ENCODE measurements at regions not wholly inside any gene's neighbourhood (a gene's known extent, or its start where the extent isn't known, plus 50 kb on each side); places are given as distances from the start of the nearest gene placed in this dataset.

DNA sequence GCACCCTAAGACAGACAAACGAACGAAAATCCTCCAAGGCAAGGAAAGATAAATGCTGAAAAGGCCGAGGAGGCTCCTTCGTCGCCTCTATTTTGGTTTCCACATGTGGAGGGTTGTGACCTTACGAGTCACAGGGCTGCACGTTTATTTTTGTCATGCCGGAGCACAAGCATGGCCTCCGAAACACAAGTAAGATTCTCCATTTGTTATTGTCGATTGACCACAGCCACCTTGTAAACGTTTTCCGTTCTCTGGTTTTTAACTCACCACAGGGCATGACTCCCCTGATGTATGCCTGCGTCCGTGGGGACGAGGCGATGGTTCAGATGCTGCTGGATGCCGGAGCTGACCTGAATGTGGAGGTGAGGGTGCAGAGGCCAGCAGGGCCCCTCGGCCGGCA, 73.1 kb upstream of the PWP1 start:
- H3K4me1 ChIP-seq (ENCODE audit: insufficient read depth, low read length, poor library complexity, severe bottlenecking), result no peaks in the 10 kb centered on the region
- POLR2A ChIA-PET (ENCODE audit: low non-redundant PET), result no interaction called here
- no peak overlapping the region for H3K4me3 ChIP-seq (ENCODE audit: low read depth, low read length, poor library complexity, severe bottlenecking)
- intact Hi-C loops (cut with micrococcal nuclease; ENCODE audit: unreplicated experiment), result no loop called here
- no peak for TF ChIP-seq EZH2 (IDR thresholded peaks at IDR 0.05; ENCODE audit: borderline replicate concordance, low read depth, low read length, poor library complexity, severe bottlenecking)
- TF ChIP-seq, protein P1, sequence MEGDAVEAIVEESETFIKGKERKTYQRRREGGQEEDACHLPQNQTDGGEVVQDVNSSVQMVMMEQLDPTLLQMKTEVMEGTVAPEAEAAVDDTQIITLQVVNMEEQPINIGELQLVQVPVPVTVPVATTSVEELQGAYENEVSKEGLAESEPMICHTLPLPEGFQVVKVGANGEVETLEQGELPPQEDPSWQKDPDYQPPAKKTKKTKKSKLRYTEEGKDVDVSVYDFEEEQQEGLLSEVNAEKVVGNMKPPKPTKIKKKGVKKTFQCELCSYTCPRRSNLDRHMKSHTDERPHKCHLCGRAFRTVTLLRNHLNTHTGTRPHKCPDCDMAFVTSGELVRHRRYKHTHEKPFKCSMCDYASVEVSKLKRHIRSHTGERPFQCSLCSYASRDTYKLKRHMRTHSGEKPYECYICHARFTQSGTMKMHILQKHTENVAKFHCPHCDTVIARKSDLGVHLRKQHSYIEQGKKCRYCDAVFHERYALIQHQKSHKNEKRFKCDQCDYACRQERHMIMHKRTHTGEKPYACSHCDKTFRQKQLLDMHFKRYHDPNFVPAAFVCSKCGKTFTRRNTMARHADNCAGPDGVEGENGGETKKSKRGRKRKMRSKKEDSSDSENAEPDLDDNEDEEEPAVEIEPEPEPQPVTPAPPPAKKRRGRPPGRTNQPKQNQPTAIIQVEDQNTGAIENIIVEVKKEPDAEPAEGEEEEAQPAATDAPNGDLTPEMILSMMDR (conservative IDR thresholded peaks at IDR 0.05; ENCODE audit: low read depth, low read length), result no peak
- no peaks in the 10 kb centered on the region for H3K9me3 ChIP-seq (ENCODE audit: low read depth, low read length, poor library complexity, severe bottlenecking)
- CTCF ChIA-PET, result no interaction called here
- no peaks in the 10 kb centered on the region for H3K36me3 ChIP-seq (ENCODE audit: insufficient read depth, low read length, poor library complexity, severe bottlenecking)
- no peak overlapping the region for H3K27ac ChIP-seq (ENCODE audit: low read depth, low read length, poor library complexity, severe bottlenecking)
- DNase-seq (ENCODE audit: low spot score), result no peak
- H3K27me3 ChIP-seq (replicated peaks; ENCODE audit: insufficient read depth, low read depth, low read length, poor library complexity), result no peaks in the 10 kb centered on the region
- BruUV-seq (replicated peaks), result no TSS peak

DNA sequence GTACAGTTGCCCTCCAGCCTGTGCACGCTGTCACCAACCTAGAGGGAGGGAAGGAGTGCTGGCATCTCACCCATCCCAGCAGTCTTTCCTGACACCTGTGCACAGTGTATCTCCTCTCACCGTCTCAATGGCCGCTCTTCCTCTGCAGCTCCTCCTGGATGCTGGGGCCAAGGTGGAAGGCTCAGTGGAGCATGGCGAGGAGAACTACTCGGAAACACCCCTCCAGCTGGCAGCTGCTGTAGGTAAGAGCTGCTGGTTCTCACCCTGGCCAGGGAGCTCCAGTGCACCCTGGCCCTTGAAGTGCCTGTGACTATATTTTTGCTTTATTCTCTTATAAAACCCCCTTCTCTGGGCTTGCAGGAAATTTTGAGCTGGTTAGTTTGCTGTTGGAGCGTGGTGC, 68.7 kb upstream of the PWP1 start:
- Histone ChIP-seq H3K4me3 (ENCODE audit: low read depth, low read length, poor library complexity, severe bottlenecking) (no peak overlapping the region), H3K27me3 (replicated peaks; ENCODE audit: insufficient read depth, low read depth, low read length, poor library complexity) (no peaks in the 10 kb centered on the region), H3K36me3 (ENCODE audit: insufficient read depth, low read length, poor library complexity, severe bottlenecking) (no peaks in the 10 kb centered on the region), H3K27ac (ENCODE audit: low read depth, low read length, poor library complexity, severe bottlenecking) (no peak overlapping the region), H3K4me1 (ENCODE audit: insufficient read depth, low read length, poor library complexity, severe bottlenecking) (no peaks in the 10 kb centered on the region), H3K9me3 (ENCODE audit: low read depth, low read length, poor library complexity, severe bottlenecking) (no peaks in the 10 kb centered on the region)
- BruUV-seq (replicated peaks), result no TSS peak
- no peak for TF ChIP-seq EZH2 (IDR thresholded peaks at IDR 0.05; ENCODE audit: borderline replicate concordance, low read depth, low read length, poor library complexity, severe bottlenecking)
- TF ChIP-seq, protein P1 (conservative IDR thresholded peaks at IDR 0.05; ENCODE audit: low read depth, low read length), result no peak
- intact Hi-C loops (cut with micrococcal nuclease; ENCODE audit: unreplicated experiment), result no loop called here
- CTCF ChIA-PET, result interaction anchor here (0.8 kb wide), 1 partner anchor 485 kb away, joined by 4 read pairs; no protein-coding TSS in a partner anchor
- POLR2A ChIA-PET (ENCODE audit: low non-redundant PET), result interaction anchor here (0.6 kb wide), 1 partner anchor 43 kb away, joined by 3 read pairs; no protein-coding TSS in a partner anchor
- DNase-seq (ENCODE audit: low spot score), result no peak

DNA sequence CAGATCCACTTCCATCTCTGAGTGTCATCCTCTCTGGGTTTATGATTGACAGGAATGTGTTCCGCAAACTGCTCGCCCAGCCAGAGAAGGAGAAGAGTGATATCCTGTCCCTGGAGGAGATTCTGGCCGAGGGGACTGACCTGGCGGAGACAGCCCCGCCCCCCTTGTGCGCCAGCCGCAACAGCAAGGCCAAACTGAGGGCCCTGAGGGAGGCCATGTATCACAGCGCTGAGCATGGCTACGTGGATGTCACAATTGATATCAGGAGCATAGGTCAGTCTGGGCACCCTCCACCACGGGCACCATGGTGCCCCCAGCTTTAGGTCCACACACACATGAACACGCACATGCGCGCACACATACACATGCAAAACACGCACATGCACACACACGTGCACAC, 67.5 kb upstream of the PWP1 start:
- Histone ChIP-seq H3K4me1 (ENCODE audit: insufficient read depth, low read length, poor library complexity, severe bottlenecking) (no peaks in the 10 kb centered on the region), H3K27ac (ENCODE audit: low read depth, low read length, poor library complexity, severe bottlenecking) (no peak overlapping the region), H3K4me3 (ENCODE audit: low read depth, low read length, poor library complexity, severe bottlenecking) (no peak overlapping the region), H3K9me3 (ENCODE audit: low read depth, low read length, poor library complexity, severe bottlenecking) (no peaks in the 10 kb centered on the region), H3K36me3 (ENCODE audit: insufficient read depth, low read length, poor library complexity, severe bottlenecking) (no peaks in the 10 kb centered on the region), H3K27me3 (replicated peaks; ENCODE audit: insufficient read depth, low read depth, low read length, poor library complexity) (no peaks in the 10 kb centered on the region)
- no peak for DNase-seq (ENCODE audit: low spot score)
- ChIA-PET CTCF (interaction anchor here (1.4 kb wide), 1 partner anchor 11 kb away, joined by 3 read pairs; no protein-coding TSS in a partner anchor), POLR2A (ENCODE audit: low non-redundant PET) (interaction anchor here (0.7 kb wide), 1 partner anchor 13 kb away, joined by 3 read pairs; no protein-coding TSS in a partner anchor)
- no TSS peak for BruUV-seq (replicated peaks)
- TF ChIP-seq EZH2 (IDR thresholded peaks at IDR 0.05; ENCODE audit: borderline replicate concordance, low read depth, low read length, poor library complexity, severe bottlenecking), result no peak
- TF ChIP-seq, protein P1 (conservative IDR thresholded peaks at IDR 0.05; ENCODE audit: low read depth, low read length), result no peak
- intact Hi-C loops (cut with micrococcal nuclease; ENCODE audit: unreplicated experiment), result no loop called here
